Mucosa of rectum (tissue), 2 donors: ENCODE measurements at regions not wholly inside any gene's neighbourhood (a gene's known extent, or its start where the extent isn't known, plus 50 kb on each side); places are given as distances from the start of the nearest gene placed in this dataset.

Experiments
- H3K27ac ChIP-seq, 2 donors: one replicate each; pipeline ENCODE4 v1.7.0; 2013; ENCODE audit warnings: inconsistent platforms in 2 of 2, low read depth in 2 of 2, low read length in 2 of 2
- H3K27me3 ChIP-seq, 2 donors: one replicate each; pipeline ENCODE4 v1.7.0; 2013; ENCODE audit warnings: low read length in 2 of 2; ENCODE audit not compliant: control insufficient read depth in 2 of 2, insufficient read depth in 2 of 2
- H3K36me3 ChIP-seq, 2 donors: one replicate each; pipeline ENCODE4 v1.7.0; 2013; ENCODE audit warnings: low read length in 2 of 2; ENCODE audit not compliant: control insufficient read depth in 2 of 2, insufficient read depth in 2 of 2
- H3K4me1 ChIP-seq, 2 donors: one replicate each; pipeline ENCODE4 v1.7.0; 2013; ENCODE audit warnings: low read length in 2 of 2, mild to moderate bottlenecking in 1 of 2; ENCODE audit not compliant: control insufficient read depth in 2 of 2, insufficient read depth in 2 of 2
- H3K4me3 ChIP-seq, 2 donors: one replicate each; pipeline ENCODE4 v1.7.0; 2013; ENCODE audit warnings: low read length in 2 of 2
- H3K9ac ChIP-seq, 2 donors: one replicate each; pipeline ENCODE4 v1.7.0; 2013; ENCODE audit warnings: low read length in 2 of 2, low read depth in 1 of 2, mild to moderate bottlenecking in 1 of 2
- H3K9me3 ChIP-seq, 2 donors: one replicate each; pipeline ENCODE4 v1.7.0; 2013; ENCODE audit warnings: low read length in 2 of 2; ENCODE audit not compliant: control insufficient read depth in 2 of 2
- donor health status: healthy.
- donor health status: Normal muscosa, but diverticular disease.

GRCh38 chr9:88310310-88310980, 77.8 kb upstream of the SPIN1 start:
- no peaks in the 10 kb centered on the region for H3K4me1 ChIP-seq
- no peak overlapping the region for H3K27ac ChIP-seq
- no peaks in the 10 kb centered on the region for H3K9me3 ChIP-seq

GRCh38 chr9:88308831-88309560, 79.2 kb upstream of the SPIN1 start:
- Histone ChIP-seq H3K4me3 (no peak overlapping the region), H3K9me3 (no peaks in the 10 kb centered on the region), H3K4me1 (no peaks in the 10 kb centered on the region), H3K36me3 (no peaks in the 10 kb centered on the region), H3K9ac (no peak overlapping the region), H3K27me3 (no peaks in the 10 kb centered on the region), H3K27ac (no peak overlapping the region)

More at GRCh38 chr9:88310310-88310980, 77.8 kb upstream of the SPIN1 start:
- Histone ChIP-seq H3K27me3 (no peaks in the 10 kb centered on the region), H3K36me3 (no peaks in the 10 kb centered on the region), H3K9ac (no peak overlapping the region), H3K4me3 (no peak overlapping the region)

GRCh38 chr9:88307136-88307535, 81.1 kb upstream of the SPIN1 start:
- Histone ChIP-seq H3K9me3 (no peaks in the 10 kb centered on the region), H3K4me3 (no peak overlapping the region), H3K27ac (no peak overlapping the region), H3K27me3 (no peaks in the 10 kb centered on the region), H3K36me3 (no peaks in the 10 kb centered on the region), H3K9ac (no peak overlapping the region), H3K4me1 (no peaks in the 10 kb centered on the region)

- Histone ChIP-seq H3K9ac (no peak overlapping the region), H3K9me3 (no peaks in the 10 kb centered on the region), H3K4me3 (no peak overlapping the region), H3K27ac (no peak overlapping the region), H3K4me1 (no peaks in the 10 kb centered on the region), H3K36me3 (no peaks in the 10 kb centered on the region), H3K27me3 (no peaks in the 10 kb centered on the region)
Observed at GRCh38 chr9:88303721-88304451, 84.4 kb upstream of the SPIN1 start.

- H3K4me1 ChIP-seq = no peaks in the 10 kb centered on the region
- no peaks in the 10 kb centered on the region for H3K36me3 ChIP-seq
- no peak overlapping the region for H3K9ac ChIP-seq
- no peaks in the 10 kb centered on the region for H3K9me3 ChIP-seq
- H3K27me3 ChIP-seq = no peaks in the 10 kb centered on the region
- no peak overlapping the region for H3K4me3 ChIP-seq
- no peak overlapping the region for H3K27ac ChIP-seq
Observed at GRCh38 chr9:88302579-88303324, 85.5 kb upstream of the SPIN1 start.

- Histone ChIP-seq H3K36me3 (no peaks in the 10 kb centered on the region), H3K9me3 (no peaks in the 10 kb centered on the region), H3K9ac (no peak overlapping the region), H3K4me1 (no peaks in the 10 kb centered on the region), H3K4me3 (no peak overlapping the region), H3K27ac (no peak overlapping the region), H3K27me3 (no peaks in the 10 kb centered on the region)
Observed at GRCh38 chr9:88300556-88300955, 87.7 kb upstream of the SPIN1 start.

- Histone ChIP-seq H3K9ac (no peak overlapping the region), H3K9me3 (no peaks in the 10 kb centered on the region), H3K4me3 (no peak overlapping the region), H3K27ac (no peak overlapping the region), H3K27me3 (no peaks in the 10 kb centered on the region), H3K4me1 (no peaks in the 10 kb centered on the region), H3K36me3 (no peaks in the 10 kb centered on the region)
Observed at GRCh38 chr9:88291856-88292255, 96.4 kb upstream of the SPIN1 start.

- no peaks in the 10 kb centered on the region for H3K27me3 ChIP-seq
- H3K4me3 ChIP-seq = no peak overlapping the region
- no peaks in the 10 kb centered on the region for H3K4me1 ChIP-seq
- H3K9ac ChIP-seq = no peak overlapping the region
- no peaks in the 10 kb centered on the region for H3K9me3 ChIP-seq
- no peak overlapping the region for H3K27ac ChIP-seq
- H3K36me3 ChIP-seq = no peaks in the 10 kb centered on the region
Observed at GRCh38 chr9:88291056-88291455, 97.2 kb upstream of the SPIN1 start.

GRCh38 chr9:88289532-88289931, 98.7 kb upstream of the SPIN1 start:
- no peaks in the 10 kb centered on the region for H3K36me3 ChIP-seq
- no peak overlapping the region for H3K9ac ChIP-seq
- no peaks in the 10 kb centered on the region for H3K9me3 ChIP-seq
- H3K4me3 ChIP-seq = no peak overlapping the region
- no peak overlapping the region for H3K27ac ChIP-seq
- H3K4me1 ChIP-seq = no peaks in the 10 kb centered on the region
- H3K27me3 ChIP-seq = no peaks in the 10 kb centered on the region

GRCh38 chr9:88287972-88288371, 100.3 kb upstream of the SPIN1 start:
- no peaks in the 10 kb centered on the region for H3K36me3 ChIP-seq
- H3K4me3 ChIP-seq = no peak overlapping the region
- no peaks in the 10 kb centered on the region for H3K27me3 ChIP-seq
- H3K27ac ChIP-seq = no peak overlapping the region
- no peaks in the 10 kb centered on the region for H3K4me1 ChIP-seq
- peaks cover 4% of the 10 kb centered on the region in 2 donors for H3K9me3 ChIP-seq
- H3K9ac ChIP-seq = no peak overlapping the region
